HCT116 (cell line): ENCODE measurements at regions not wholly inside any gene's neighbourhood (a gene's known extent, or its start where the extent isn't known, plus 50 kb on each side); places are given as distances from the start of the nearest gene placed in this dataset.

ENCODE experiments used
- ATAC-seq: fragments of 200-7000 bp; cut with Tn5 transposase; 2 replicates; pipeline ENCODE4 v1.9.1; 2020; ENCODE audit warnings: mild to moderate bottlenecking, moderate library complexity
- BruUV-seq: library from RNA; stranded (reverse); fragments of 400-500 nt; replicated peaks from 2 replicates; lab custom pipeline; 2021; lab: Mats Ljungman, UMichigan
- CTCF ChIA-PET: fragments of 300-600 bp; sonication (Branson Sonifier 250); formaldehyde crosslinking; loops from one replicate; lab custom pipeline; 2021; ENCODE audit warnings: antibody characterized with exemption; lab: Charles Lee
- POLR2A ChIA-PET: fragments of 300-600, 350-600 bp; sonication (Branson Sonifier 250); formaldehyde crosslinking; loops from one replicate; lab custom pipeline; 2021; ENCODE audit warnings: antibody characterized with exemption; lab: Charles Lee
- RAD21 ChIA-PET, 2 experiments: fragments of 300-600 bp; sonication (Branson Sonifier 250); formaldehyde crosslinking; loops; one replicate each; lab custom pipeline; 2023; ENCODE audit warnings: low total read pairs in 2 of 2; ENCODE audit not compliant: uncharacterized antibody in 2 of 2, unreplicated experiment in 2 of 2, low non-redundant PET in 1 of 2; lab: Charles Lee
- DNase-seq: peaks from one replicate; pipeline ENCODE4 v3.0.0-alpha.2; 2010; ENCODE audit warnings: low read depth, low spot score
- H2AFZ ChIP-seq: fragments of 200-600 bp; shearing (Covaris generic), sonication (generic); 2 replicates; pipeline ENCODE4 v1.6.1; 2017; ENCODE audit warnings: low read depth, mixed run types, mixed read lengths, antibody characterized with exemption, low read length; ENCODE audit not compliant: poor library complexity, severe bottlenecking
- H3K27ac ChIP-seq: 2 replicates; pipeline ENCODE4 v1.5.1; 2012; ENCODE audit warnings: low read depth, low read length
- H3K27me3 ChIP-seq: fragments of 200-600 bp; sonication (generic); 2 replicates; pipeline ENCODE4 v1.6.1; 2016; ENCODE audit warnings: mixed run types, low read length, mixed read lengths; ENCODE audit not compliant: insufficient read depth
- H3K36me3 ChIP-seq, 2 experiments: fragments of 200-500 bp in 1 of 2; fragments of 200-600 bp in 1 of 2; sonication (Bioruptor generic) in 1 of 2; sonication (generic) in 1 of 2; 2 replicates each; pipeline versions ENCODE4 v1.5.1 to v1.6.1; 2014 to 2016; ENCODE audit warnings: low read length in 2 of 2, inconsistent platforms in 1 of 2, mixed read lengths in 1 of 2, mixed run types in 1 of 2; ENCODE audit not compliant: insufficient read depth in 2 of 2, control insufficient read depth in 1 of 2
- H3K4me1 ChIP-seq, 2 experiments: fragments of 200-600 bp in 1 of 2; sonication (generic) in 1 of 2; 2 replicates each; pipeline versions ENCODE4 v1.5.1 to v1.6.1; 2012 to 2017; ENCODE audit warnings: low read length in 2 of 2, inconsistent platforms in 1 of 2, mild to moderate bottlenecking in 1 of 2, mixed read lengths in 1 of 2, mixed run types in 1 of 2, moderate library complexity in 1 of 2; ENCODE audit not compliant: insufficient read depth in 2 of 2, control insufficient read depth in 1 of 2
- H3K4me2 ChIP-seq: fragments of 200-600 bp; sonication (generic); 2 replicates; pipeline ENCODE4 v1.6.1; 2017; ENCODE audit warnings: mixed run types, low read length, mixed read lengths
- H3K4me3 ChIP-seq, 2 experiments: fragments of 200-600 bp in 1 of 2; sonication (generic) in 1 of 2; replicated peaks in 1 of 2; 2 replicates each; pipeline ENCODE4 v1.5.1; 2011 to 2016; ENCODE audit warnings: low read length in 2 of 2, control low read depth in 1 of 2, low read depth in 1 of 2, mild to moderate bottlenecking in 1 of 2, mixed read lengths in 1 of 2, mixed run types in 1 of 2
- H3K79me2 ChIP-seq: fragments of 200-600 bp; sonication (generic); 2 replicates; pipeline ENCODE4 v1.6.1; 2017; ENCODE audit warnings: mild to moderate bottlenecking, mixed run types, low read length, moderate library complexity, mixed read lengths; ENCODE audit not compliant: insufficient read depth
- H3K9ac ChIP-seq: fragments of 200-600 bp; sonication (generic); 2 replicates; pipeline ENCODE4 v1.6.1; 2016; ENCODE audit warnings: low read length, mixed read lengths
- H3K9me2 ChIP-seq: fragments of 200-600 bp; sonication (generic), shearing (Covaris generic); 2 replicates; pipeline ENCODE4 v1.6.1; 2017; ENCODE audit warnings: mixed run types, mild to moderate bottlenecking, moderate library complexity; ENCODE audit not compliant: insufficient read depth
- H3K9me3 ChIP-seq, 2 experiments: fragments of 200-500 bp in 1 of 2; fragments of 200-600 bp in 1 of 2; sonication (Bioruptor generic) in 1 of 2; sonication (generic) in 1 of 2; 2 replicates each; pipeline ENCODE4 v1.6.1; 2014 to 2017; ENCODE audit warnings: low read length in 2 of 2, mixed read lengths in 2 of 2, inconsistent platforms in 1 of 2, low read depth in 1 of 2, mild to moderate bottlenecking in 1 of 2, mixed run types in 1 of 2, moderate library complexity in 1 of 2; ENCODE audit not compliant: control insufficient read depth in 1 of 2, insufficient read depth in 1 of 2
- H4K20me1 ChIP-seq: fragments of 200-600 bp; sonication (generic), shearing (Covaris generic); 2 replicates; pipeline ENCODE4 v1.6.1; 2017; ENCODE audit warnings: mixed run types, mild to moderate bottlenecking, moderate library complexity; ENCODE audit not compliant: insufficient read depth
- ATF3 ChIP-seq: IDR thresholded peaks from 2 replicates; pipeline ENCODE4 v1.6.1; 2012
- CBX3 ChIP-seq: IDR thresholded peaks from 2 replicates; pipeline ENCODE4 v1.6.1; 2012; ENCODE audit warnings: low read depth
- CEBPB ChIP-seq: IDR thresholded peaks from 2 replicates; pipeline ENCODE4 v1.6.1; 2012; ENCODE audit warnings: low read depth
- EGR1 ChIP-seq: IDR thresholded peaks from 2 replicates; pipeline ENCODE4 v1.6.1; 2012; ENCODE audit warnings: low read depth
- ELF1 ChIP-seq: IDR thresholded peaks from 2 replicates; pipeline ENCODE4 v1.6.1; 2012; ENCODE audit warnings: low read depth, borderline replicate concordance
- POLR2A ChIP-seq: IDR thresholded peaks from 2 replicates; pipeline ENCODE4 v1.7.0; 2011; ENCODE audit warnings: borderline replicate concordance; ENCODE audit not compliant: insufficient read depth, insufficient read length; ENCODE audit errors: extremely low read depth
- POLR2AphosphoS5 ChIP-seq: IDR thresholded peaks from 2 replicates; pipeline ENCODE4 v1.6.1; 2011; ENCODE audit warnings: mild to moderate bottlenecking, low read depth, low read length, moderate library complexity
- RAD21 ChIP-seq: IDR thresholded peaks from 2 replicates; pipeline ENCODE4 v1.6.1; 2012; ENCODE audit warnings: low read depth, mild to moderate bottlenecking
- REST ChIP-seq: IDR thresholded peaks from 2 replicates; pipeline ENCODE4 v1.6.1; 2012; ENCODE audit warnings: low read depth
- SIN3A ChIP-seq: IDR thresholded peaks from 2 replicates; pipeline ENCODE4 v1.6.1; 2012; ENCODE audit warnings: low read depth
- SP1 ChIP-seq: IDR thresholded peaks from 2 replicates; pipeline ENCODE4 v1.6.1; 2012; ENCODE audit warnings: low read depth
- TCF7L2 ChIP-seq: IDR thresholded peaks from 2 replicates; pipeline ENCODE4 v1.7.0; 2011; ENCODE audit warnings: borderline replicate concordance, inconsistent platforms; ENCODE audit not compliant: insufficient read depth, insufficient read length; ENCODE audit errors: extremely low read depth
- YY1 ChIP-seq: IDR thresholded peaks from 2 replicates; pipeline ENCODE4 v1.6.1; 2011; ENCODE audit warnings: low read length, low read depth, moderate library complexity, mild to moderate bottlenecking; ENCODE audit not compliant: insufficient replicate concordance; ENCODE audit errors: extremely low read depth
- ZFX ChIP-seq: fragments of 450-650 bp; IDR thresholded peaks from 2 replicates; pipeline ENCODE4 v1.6.1; 2017
- ZNF274 ChIP-seq: fragments of 200-500 bp; sonication (Bioruptor generic); IDR thresholded peaks from 2 replicates; pipeline ENCODE4 v1.6.1; 2014; ENCODE audit warnings: mild to moderate bottlenecking, low read depth, low read length, inconsistent platforms
- intact Hi-C: fragments of 100-400 bp; cut with micrococcal nuclease; formaldehyde crosslinking; loops from 2 replicates; pipeline ENCODE4 v1.10.0; 2022

DNA sequence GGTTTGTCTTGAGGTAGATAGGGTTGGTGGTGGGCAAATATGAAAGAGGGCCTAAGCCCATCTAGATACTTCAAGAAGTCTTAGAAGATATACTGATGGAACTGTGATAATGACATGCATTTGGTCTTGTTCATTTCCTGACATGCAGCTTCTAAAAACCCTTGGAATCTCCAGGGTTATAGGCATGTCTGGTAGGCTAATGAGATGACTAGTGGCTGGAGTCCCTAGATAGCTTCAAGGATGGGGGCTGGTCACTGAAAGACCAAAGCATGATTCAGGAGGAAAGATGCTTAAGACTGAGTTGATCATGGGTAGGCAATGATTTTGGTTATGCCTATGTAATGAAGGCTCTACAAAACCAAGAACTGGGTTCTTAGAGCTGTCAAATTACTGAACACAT lies 217.9 kb upstream of the MOCS1 start (continued):
- no peak for TF ChIP-seq POLR2AphosphoS5
- TF ChIP-seq TCF7L2, result no peak
- no peak for TF ChIP-seq RAD21
- no peak for TF ChIP-seq CEBPB
- no peak for TF ChIP-seq ZFX
- TF ChIP-seq SIN3A, result no peak
- no peak for TF ChIP-seq EGR1

DNA sequence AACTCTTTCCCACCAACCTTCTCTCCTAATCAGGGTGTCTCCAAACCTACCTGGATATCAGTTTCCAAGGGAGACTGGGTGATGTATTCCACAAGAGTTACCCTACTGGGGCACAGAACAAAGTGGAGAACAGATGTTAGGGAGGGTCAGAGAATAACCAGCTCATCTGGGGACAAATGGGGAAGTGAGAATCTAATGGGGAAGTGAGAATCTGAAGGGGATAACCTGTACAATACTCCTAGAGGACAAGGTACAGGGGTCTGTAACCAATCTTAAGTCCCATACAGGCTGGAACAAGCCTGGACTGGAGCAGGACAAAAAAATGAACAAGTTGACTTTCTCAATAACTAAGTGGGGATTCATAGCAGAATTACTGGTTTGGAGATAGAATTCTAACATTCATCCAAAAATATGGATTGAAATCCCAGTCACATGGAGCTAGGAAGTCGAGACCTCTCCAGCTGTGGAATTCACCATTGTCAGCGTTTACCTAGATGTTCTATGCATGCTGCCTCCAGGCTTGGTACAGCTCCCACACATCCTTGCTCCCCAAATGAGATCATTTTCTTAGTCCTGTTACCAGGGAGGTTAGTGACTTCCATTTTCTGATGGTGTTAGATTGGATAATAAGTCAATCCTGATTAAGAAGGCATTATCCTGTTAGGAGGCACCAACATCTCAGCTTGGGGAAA lies 214.8 kb upstream of the MOCS1 start:
- Histone ChIP-seq H4K20me1 (no peaks in the 10 kb centered on the region), H3K9ac (no peak overlapping the region), H3K27ac (no peak overlapping the region), H3K9me2 (no peaks in the 10 kb centered on the region), H3K36me3 (no peaks in the 10 kb centered on the region), H3K4me3 (no peak overlapping the region), H3K27me3 (no peaks in the 10 kb centered on the region; the same call in 1 of the 2 replicates), H3K79me2 (no peaks in the 10 kb centered on the region), H2AFZ (no peak overlapping the region), H3K4me2 (no peak overlapping the region), H3K9me3 (no peaks in the 10 kb centered on the region), H3K4me1 (no peaks in the 10 kb centered on the region)
- POLR2A ChIA-PET, result no interaction called here
- CTCF ChIA-PET, result no interaction called here
- no peak for DNase-seq
- intact Hi-C loops, result no loop called here
- TF ChIP-seq POLR2A (no peak), CBX3 (no peak)
- RAD21 ChIA-PET, result no interaction called here
- no peak for ATAC-seq
- BruUV-seq, result no TSS peak

GRCh38 chr6:40146902-40147301 lies 212.6 kb upstream of the MOCS1 start:
- Histone ChIP-seq H3K36me3 (no peaks in the 10 kb centered on the region), H3K9me2 (no peaks in the 10 kb centered on the region), H3K27ac (no peak overlapping the region), H3K27me3 (no peaks in the 10 kb centered on the region; the same call in 1 of the 2 replicates), H3K4me1 (no peaks in the 10 kb centered on the region), H2AFZ (no peak overlapping the region), H3K79me2 (no peaks in the 10 kb centered on the region), H3K4me3 (no peak overlapping the region), H4K20me1 (no peaks in the 10 kb centered on the region), H3K4me2 (no peak overlapping the region), H3K9ac (no peak overlapping the region), H3K9me3 (no peaks in the 10 kb centered on the region)
- ChIA-PET POLR2A (no interaction called here), CTCF (no interaction called here), RAD21 (no interaction called here)
- no peak for ATAC-seq
- intact Hi-C loops, result no loop called here
- BruUV-seq, result no TSS peak
- DNase-seq, result no peak
- no peak for TF ChIP-seq SIN3A
- no peak for TF ChIP-seq ZNF274
- no peak for TF ChIP-seq ELF1
- TF ChIP-seq ATF3, result no peak
- no peak for TF ChIP-seq ZFX
- no peak for TF ChIP-seq YY1
- TF ChIP-seq EGR1, result no peak
- no peak for TF ChIP-seq TCF7L2
- no peak for TF ChIP-seq SP1
- TF ChIP-seq REST, result no peak
- no peak for TF ChIP-seq CEBPB
